A673 (cell line): ENCODE measurements at regions not wholly inside any gene's neighbourhood (a gene's known extent, or its start where the extent isn't known, plus 50 kb on each side); places are given as distances from the start of the nearest gene placed in this dataset.

Experiments
- BruUV-seq: library from RNA; stranded (reverse); fragments of 400-500 nt; replicated peaks from 2 replicates; lab custom pipeline; 2021; lab: Mats Ljungman, UMichigan
- CTCF ChIA-PET: fragments of 300-600 bp; sonication (Branson Sonifier 250); formaldehyde crosslinking; loops from one replicate; lab custom pipeline; 2022; ENCODE audit warnings: antibody characterized with exemption; lab: Charles Lee
- POLR2A ChIA-PET: fragments of 300-600 bp; sonication (Branson Sonifier 250); formaldehyde crosslinking; loops from one replicate; lab custom pipeline; 2022; ENCODE audit warnings: antibody characterized with exemption; ENCODE audit not compliant: low non-redundant PET; lab: Charles Lee
- DNase-seq: peaks from one replicate; pipeline ENCODE4 v3.0.0-alpha.2; 2015; ENCODE audit warnings: low spot score
- H3K27ac ChIP-seq: fragments of 200-600 bp; sonication (generic); 2 replicates; pipeline ENCODE4 v1.5.1; 2016; ENCODE audit warnings: mixed run types, low read depth, mild to moderate bottlenecking, mixed read lengths, antibody characterized with exemption, low read length; ENCODE audit not compliant: poor library complexity, severe bottlenecking
- H3K27me3 ChIP-seq: fragments of 200-600 bp; sonication (generic); replicated peaks from 2 replicates; pipeline ENCODE4 v1.6.1; 2017; ENCODE audit warnings: mixed run types, low read depth, mild to moderate bottlenecking, mixed read lengths, antibody characterized with exemption, low read length; ENCODE audit not compliant: insufficient read depth, poor library complexity
- H3K36me3 ChIP-seq: fragments of 200-600 bp; sonication (generic); 2 replicates; pipeline ENCODE4 v1.6.1; 2016; ENCODE audit warnings: mixed run types, mild to moderate bottlenecking, mixed read lengths, antibody characterized with exemption, low read length; ENCODE audit not compliant: insufficient read depth, poor library complexity, severe bottlenecking
- H3K4me1 ChIP-seq: fragments of 200-600 bp; sonication (generic); 2 replicates; pipeline ENCODE4 v1.6.1; 2017; ENCODE audit warnings: mixed run types, mild to moderate bottlenecking, mixed read lengths, antibody characterized with exemption, low read length; ENCODE audit not compliant: insufficient read depth, poor library complexity, severe bottlenecking
- H3K4me3 ChIP-seq: fragments of 200-600 bp; sonication (generic); 2 replicates; pipeline ENCODE4 v1.5.1; 2016; ENCODE audit warnings: low read depth, mixed run types, mild to moderate bottlenecking, mixed read lengths, low read length; ENCODE audit not compliant: poor library complexity, severe bottlenecking
- H3K9me3 ChIP-seq: fragments of 200-600 bp; sonication (generic); 2 replicates; pipeline ENCODE4 v1.6.1; 2016; ENCODE audit warnings: mixed run types, low read depth, mild to moderate bottlenecking, mixed read lengths, antibody characterized with exemption, low read length; ENCODE audit not compliant: poor library complexity, severe bottlenecking
- EZH2 ChIP-seq: fragments of 200-600 bp; sonication (generic); IDR thresholded peaks from 2 replicates; pipeline ENCODE4 v1.6.1; 2017; ENCODE audit warnings: borderline replicate concordance, low read depth, mild to moderate bottlenecking, mixed read lengths, antibody characterized with exemption, low read length; ENCODE audit not compliant: poor library complexity, severe bottlenecking
- intact Hi-C: fragments of 100-400 bp; cut with micrococcal nuclease; formaldehyde crosslinking; loops from one replicate; pipeline ENCODE4 v1.10.0; 2022; ENCODE audit not compliant: unreplicated experiment
- TF ChIP-seq, protein P1 (sequence below): fragments of 300-800, 200-600 bp; sonication (generic); conservative IDR thresholded peaks from 2 replicates; pipeline ENCODE4 v1.5.1; 2017; ENCODE audit warnings: low read depth, mild to moderate bottlenecking, antibody characterized with exemption, low read length, moderate library complexity, mixed read lengths

DNA sequence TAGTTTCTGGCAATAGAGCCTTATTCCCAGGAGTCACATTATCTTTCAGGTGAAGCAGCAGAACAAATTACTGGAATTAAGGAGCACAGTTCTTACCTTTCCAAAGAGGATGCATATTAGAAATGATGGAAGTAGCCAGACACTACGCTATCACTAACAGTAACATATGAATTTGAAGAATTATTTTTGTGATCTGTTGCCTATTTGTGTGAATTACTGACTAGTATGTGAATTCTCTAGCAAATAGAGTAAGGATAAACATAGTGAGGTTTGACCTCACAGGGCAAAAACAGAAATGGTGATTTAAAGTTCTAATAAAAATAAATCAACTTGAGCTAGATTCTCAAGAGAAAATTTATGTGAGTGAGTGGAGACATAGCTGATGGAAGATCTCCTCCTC is 1299.3 kb downstream of the XPNPEP1 start:
- H3K27me3 ChIP-seq, result peaks cover 45% of the 10 kb centered on the region
- no peak for DNase-seq
- H3K4me3 ChIP-seq, result no peak overlapping the region
- peaks cover 7% of the 10 kb centered on the region for H3K4me1 ChIP-seq
- H3K9me3 ChIP-seq, result no peaks in the 10 kb centered on the region
- BruUV-seq, result no TSS peak
- CTCF ChIA-PET, result no interaction called here
- H3K36me3 ChIP-seq, result no peaks in the 10 kb centered on the region
- no peak overlapping the region for H3K27ac ChIP-seq
- intact Hi-C loops, result no loop called here
- TF ChIP-seq, protein P1, sequence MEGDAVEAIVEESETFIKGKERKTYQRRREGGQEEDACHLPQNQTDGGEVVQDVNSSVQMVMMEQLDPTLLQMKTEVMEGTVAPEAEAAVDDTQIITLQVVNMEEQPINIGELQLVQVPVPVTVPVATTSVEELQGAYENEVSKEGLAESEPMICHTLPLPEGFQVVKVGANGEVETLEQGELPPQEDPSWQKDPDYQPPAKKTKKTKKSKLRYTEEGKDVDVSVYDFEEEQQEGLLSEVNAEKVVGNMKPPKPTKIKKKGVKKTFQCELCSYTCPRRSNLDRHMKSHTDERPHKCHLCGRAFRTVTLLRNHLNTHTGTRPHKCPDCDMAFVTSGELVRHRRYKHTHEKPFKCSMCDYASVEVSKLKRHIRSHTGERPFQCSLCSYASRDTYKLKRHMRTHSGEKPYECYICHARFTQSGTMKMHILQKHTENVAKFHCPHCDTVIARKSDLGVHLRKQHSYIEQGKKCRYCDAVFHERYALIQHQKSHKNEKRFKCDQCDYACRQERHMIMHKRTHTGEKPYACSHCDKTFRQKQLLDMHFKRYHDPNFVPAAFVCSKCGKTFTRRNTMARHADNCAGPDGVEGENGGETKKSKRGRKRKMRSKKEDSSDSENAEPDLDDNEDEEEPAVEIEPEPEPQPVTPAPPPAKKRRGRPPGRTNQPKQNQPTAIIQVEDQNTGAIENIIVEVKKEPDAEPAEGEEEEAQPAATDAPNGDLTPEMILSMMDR, result no peak
- TF ChIP-seq EZH2, result no peak
- POLR2A ChIA-PET, result no interaction called here

DNA sequence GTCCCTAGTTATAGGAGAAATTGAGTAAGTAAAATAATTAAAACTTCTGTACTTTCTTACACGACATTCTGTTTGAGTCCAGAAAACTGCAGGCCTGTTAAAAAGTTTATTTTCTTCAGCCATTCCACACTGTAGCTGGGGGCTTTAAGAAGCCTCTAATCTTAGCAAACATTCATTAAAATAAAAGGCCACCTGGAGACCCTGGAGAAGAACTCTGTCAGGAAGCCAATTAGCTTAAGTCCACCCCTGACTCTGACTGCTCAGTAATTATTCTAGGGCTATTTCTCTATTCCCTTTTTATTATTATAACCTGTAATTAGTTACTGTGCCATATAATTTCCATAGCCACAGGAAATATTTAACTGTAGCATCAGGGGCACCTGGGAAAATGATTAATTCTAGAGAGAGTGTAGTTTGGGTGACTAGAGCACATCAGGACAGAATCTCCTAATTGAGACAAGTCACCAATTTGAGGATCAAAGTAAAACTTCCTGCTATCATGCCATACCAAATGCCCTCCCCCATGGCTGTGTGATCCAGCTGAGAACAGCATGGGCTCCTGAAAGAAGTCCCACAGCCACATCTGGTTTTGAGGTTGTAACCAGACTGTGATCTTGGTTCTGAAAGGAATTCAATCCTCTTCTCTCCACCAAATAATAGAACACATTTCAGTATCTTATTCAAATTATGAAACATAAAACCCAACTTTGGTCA is 1302.3 kb downstream of the XPNPEP1 start:
- no peak overlapping the region for H3K4me3 ChIP-seq
- H3K9me3 ChIP-seq, result no peaks in the 10 kb centered on the region
- peaks cover 63% of the 10 kb centered on the region for H3K27me3 ChIP-seq
- CTCF ChIA-PET, result no interaction called here
- intact Hi-C loops, result no loop called here
- no peaks in the 10 kb centered on the region for H3K36me3 ChIP-seq
- TF ChIP-seq EZH2, result no peak
- TF ChIP-seq, protein P1, result no peak
- POLR2A ChIA-PET, result interaction anchor here (0.8 kb wide), 1 partner anchor 26 kb away, joined by 4 read pairs; no protein-coding TSS in a partner anchor
- peaks cover 18% of the 10 kb centered on the region for H3K4me1 ChIP-seq
- no peak for DNase-seq
- BruUV-seq, result no TSS peak
- no peak overlapping the region for H3K27ac ChIP-seq

DNA sequence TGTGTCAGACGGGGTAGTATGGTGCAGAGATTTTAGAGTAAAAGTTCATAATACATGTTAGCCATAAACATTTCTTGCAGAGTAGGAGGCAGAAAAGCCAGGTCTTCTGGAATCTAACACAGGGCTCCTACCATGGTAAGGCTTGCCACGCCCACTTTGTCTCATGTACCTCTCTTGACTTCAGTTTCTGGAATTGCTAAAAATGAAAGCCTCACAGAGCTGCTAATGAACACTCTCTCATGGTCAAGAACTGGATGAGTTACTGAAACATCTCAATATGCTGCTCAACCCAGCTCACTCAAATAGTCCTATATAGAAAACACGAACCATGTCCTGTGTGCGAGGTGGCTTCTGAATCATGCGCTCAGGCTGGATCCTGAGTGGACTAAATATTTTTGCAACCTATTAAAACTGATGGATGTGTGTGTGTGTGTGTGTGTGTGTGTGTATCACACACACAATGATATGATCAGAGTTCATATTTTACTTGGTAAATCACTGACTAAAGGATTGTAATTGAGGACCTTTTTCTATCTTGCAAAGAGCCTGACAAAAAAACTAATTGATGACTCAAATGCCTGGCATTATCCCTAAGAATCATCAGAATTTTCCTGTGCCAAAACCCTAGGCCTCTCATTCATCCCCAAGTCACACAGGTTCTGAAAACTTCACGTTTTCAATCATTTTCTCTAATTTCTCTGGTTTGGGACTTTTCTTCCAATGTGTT is 1306.6 kb downstream of the XPNPEP1 start:
- H3K4me1 ChIP-seq, result peaks cover 36% of the 10 kb centered on the region
- no peak overlapping the region for H3K4me3 ChIP-seq
- intact Hi-C loops, result no loop called here
- H3K36me3 ChIP-seq, result no peaks in the 10 kb centered on the region
- H3K27ac ChIP-seq, result no peak overlapping the region
- peaks cover 70% of the 10 kb centered on the region for H3K27me3 ChIP-seq
- TF ChIP-seq EZH2, result no peak
- TF ChIP-seq, protein P1, result no peak
- no peaks in the 10 kb centered on the region for H3K9me3 ChIP-seq
- BruUV-seq, result no TSS peak
- ChIA-PET CTCF (no interaction called here), POLR2A (no interaction called here)
- no peak for DNase-seq
